Astrocyte (in vitro differentiated cells and primary cell): ENCODE measurements at regions not wholly inside any gene's neighbourhood (a gene's known extent, or its start where the extent isn't known, plus 50 kb on each side); places are given as distances from the start of the nearest gene placed in this dataset.

Experiments
- CTCF ChIP-seq: IDR thresholded peaks from 2 replicates; pipeline ENCODE4 v1.5.1; 2011; ENCODE audit warnings: low read depth, mild to moderate bottlenecking, inconsistent platforms, low read length, moderate library complexity; ENCODE audit not compliant: insufficient read depth
- EZH2 ChIP-seq: IDR thresholded peaks from 2 replicates; pipeline ENCODE4 v1.6.1; 2012; ENCODE audit warnings: mild to moderate bottlenecking, low read length, inconsistent platforms; ENCODE audit not compliant: insufficient read depth

GRCh38 chr11:116601814-116602636, 170.8 kb downstream of the BUD13 start:
- TF ChIP-seq CTCF (no peak), EZH2 (no peak)
